RKO (cell line): ENCODE measurements at regions not wholly inside any gene's neighbourhood (a gene's known extent, or its start where the extent isn't known, plus 50 kb on each side); places are given as distances from the start of the nearest gene placed in this dataset.
"Not testable (repeated sequence)": the region's sequence is repeated elsewhere in the genome, so short reads cannot be mapped to it uniquely, and the experiment has no call there.

ENCODE experiments used
- DNase-seq: peaks from one replicate; pipeline ENCODE4 v3.0.0-alpha.2; 2016; ENCODE audit warnings: low spot score

- no peak for DNase-seq
Observed at GRCh38 chr6:55058682-55059081, 115.6 kb upstream of the HCRTR2 start.

GRCh38 chr6:55064711-55065420, 109.4 kb upstream of the HCRTR2 start:
- no peak for DNase-seq

- DNase-seq, result peak; percentile 44
Observed at GRCh38 chr6:55069132-55069781, 105.1 kb upstream of the HCRTR2 start.

- peak; percentile 4 for DNase-seq
Observed at GRCh38 chr6:55082021-55082420, 92.3 kb upstream of the HCRTR2 start.

- not testable (repeated sequence) for DNase-seq
Observed at GRCh38 chr6:55088011-55088410, 86.3 kb upstream of the HCRTR2 start.

GRCh38 chr6:55088902-55089301, 85.4 kb upstream of the HCRTR2 start:
- DNase-seq, result no peak

- DNase-seq, result no peak
Observed at GRCh38 chr6:55089325-55089724, 85.0 kb upstream of the HCRTR2 start.

- DNase-seq, result no peak
Observed at GRCh38 chr6:55100686-55101085, 73.6 kb upstream of the HCRTR2 start.

- no peak for DNase-seq
Observed at GRCh38 chr6:55101157-55101556, 73.2 kb upstream of the HCRTR2 start.

GRCh38 chr6:55108134-55109130, 65.9 kb upstream of the HCRTR2 start:
- DNase-seq, result no peak

GRCh38 chr6:55117267-55117666, 57.0 kb upstream of the HCRTR2 start:
- DNase-seq, result no peak

GRCh38 chr6:55124241-55124640, 50.1 kb upstream of the HCRTR2 start:
- DNase-seq, result not testable (repeated sequence)
